ENCODE measurements at regions not wholly inside any gene's neighbourhood (a gene's known extent, or its start where the extent isn't known, plus 50 kb on each side); places are given as distances from the start of the nearest gene placed in this dataset.

- peak; percentile 1 for DNase-seq
These were observed 251.8 kb upstream of the CITED2 start for GRCh38 chr6:139625998-139626975.

- no peak for DNase-seq
These were observed 250.9 kb upstream of the CITED2 start for GRCh38 chr6:139625081-139625939.

GRCh38 chr6:139623372-139623771 is 248.9 kb upstream of the CITED2 start:
- no peak for DNase-seq

- no peak for DNase-seq
These were observed 239.0 kb upstream of the CITED2 start for GRCh38 chr6:139613496-139613895.

GRCh38 chr6:139612135-139612465 is 237.7 kb upstream of the CITED2 start:
- no peak for DNase-seq

- no peak for DNase-seq
These were observed 237.1 kb upstream of the CITED2 start for GRCh38 chr6:139611327-139612134.

GRCh38 chr6:139608466-139609261 is 234.2 kb upstream of the CITED2 start:
- DNase-seq: no peak

GRCh38 chr6:139605350-139605749 is 230.9 kb upstream of the CITED2 start:
- no peak for DNase-seq

- no peak for DNase-seq
These were observed 229.1 kb upstream of the CITED2 start for GRCh38 chr6:139603581-139603980.

- no peak for DNase-seq
These were observed 228.1 kb upstream of the CITED2 start for GRCh38 chr6:139602577-139602976.

- DNase-seq: no peak
These were observed 226.5 kb upstream of the CITED2 start for GRCh38 chr6:139600919-139601475.

GRCh38 chr6:139600343-139600742 is 225.9 kb upstream of the CITED2 start:
- DNase-seq: no peak

- no peak for DNase-seq
These were observed 223.6 kb upstream of the CITED2 start for GRCh38 chr6:139597771-139598755.

GRCh38 chr6:139597087-139597763 is 222.8 kb upstream of the CITED2 start:
- DNase-seq: no peak

GRCh38 chr6:139595183-139595582 is 220.7 kb upstream of the CITED2 start:
- no peak for DNase-seq

- no peak for DNase-seq
These were observed 220.0 kb upstream of the CITED2 start for GRCh38 chr6:139594333-139594965.

GRCh38 chr6:139593081-139593480 is 218.6 kb upstream of the CITED2 start:
- no peak for DNase-seq

- DNase-seq: no peak
These were observed 217.6 kb upstream of the CITED2 start for GRCh38 chr6:139592011-139592410.
